A673 (cell line): ENCODE measurements at regions not wholly inside any gene's neighbourhood (a gene's known extent, or its start where the extent isn't known, plus 50 kb on each side); places are given as distances from the start of the nearest gene placed in this dataset.

Experiments used
- BruUV-seq: library from RNA; stranded (reverse); fragments of 400-500 nt; replicated peaks from 2 replicates; lab custom pipeline; 2021; lab: Mats Ljungman, UMichigan
- CTCF ChIA-PET: fragments of 300-600 bp; sonication (Branson Sonifier 250); formaldehyde crosslinking; loops from one replicate; lab custom pipeline; 2022; ENCODE audit warnings: antibody characterized with exemption; lab: Charles Lee
- POLR2A ChIA-PET: fragments of 300-600 bp; sonication (Branson Sonifier 250); formaldehyde crosslinking; loops from one replicate; lab custom pipeline; 2022; ENCODE audit warnings: antibody characterized with exemption; ENCODE audit not compliant: low non-redundant PET; lab: Charles Lee
- DNase-seq: peaks from one replicate; pipeline ENCODE4 v3.0.0-alpha.2; 2015; ENCODE audit warnings: low spot score
- H3K27ac ChIP-seq: fragments of 200-600 bp; sonication (generic); 2 replicates; pipeline ENCODE4 v1.5.1; 2016; ENCODE audit warnings: mixed run types, low read depth, mild to moderate bottlenecking, mixed read lengths, antibody characterized with exemption, low read length; ENCODE audit not compliant: poor library complexity, severe bottlenecking
- H3K27me3 ChIP-seq: fragments of 200-600 bp; sonication (generic); replicated peaks from 2 replicates; pipeline ENCODE4 v1.6.1; 2017; ENCODE audit warnings: mixed run types, low read depth, mild to moderate bottlenecking, mixed read lengths, antibody characterized with exemption, low read length; ENCODE audit not compliant: insufficient read depth, poor library complexity
- H3K36me3 ChIP-seq: fragments of 200-600 bp; sonication (generic); 2 replicates; pipeline ENCODE4 v1.6.1; 2016; ENCODE audit warnings: mixed run types, mild to moderate bottlenecking, mixed read lengths, antibody characterized with exemption, low read length; ENCODE audit not compliant: insufficient read depth, poor library complexity, severe bottlenecking
- H3K4me1 ChIP-seq: fragments of 200-600 bp; sonication (generic); 2 replicates; pipeline ENCODE4 v1.6.1; 2017; ENCODE audit warnings: mixed run types, mild to moderate bottlenecking, mixed read lengths, antibody characterized with exemption, low read length; ENCODE audit not compliant: insufficient read depth, poor library complexity, severe bottlenecking
- H3K4me3 ChIP-seq: fragments of 200-600 bp; sonication (generic); 2 replicates; pipeline ENCODE4 v1.5.1; 2016; ENCODE audit warnings: low read depth, mixed run types, mild to moderate bottlenecking, mixed read lengths, low read length; ENCODE audit not compliant: poor library complexity, severe bottlenecking
- H3K9me3 ChIP-seq: fragments of 200-600 bp; sonication (generic); 2 replicates; pipeline ENCODE4 v1.6.1; 2016; ENCODE audit warnings: mixed run types, low read depth, mild to moderate bottlenecking, mixed read lengths, antibody characterized with exemption, low read length; ENCODE audit not compliant: poor library complexity, severe bottlenecking
- EZH2 ChIP-seq: fragments of 200-600 bp; sonication (generic); IDR thresholded peaks from 2 replicates; pipeline ENCODE4 v1.6.1; 2017; ENCODE audit warnings: borderline replicate concordance, low read depth, mild to moderate bottlenecking, mixed read lengths, antibody characterized with exemption, low read length; ENCODE audit not compliant: poor library complexity, severe bottlenecking
- intact Hi-C: fragments of 100-400 bp; cut with micrococcal nuclease; formaldehyde crosslinking; loops from one replicate; pipeline ENCODE4 v1.10.0; 2022; ENCODE audit not compliant: unreplicated experiment
- TF ChIP-seq, protein P1 (sequence below): fragments of 300-800, 200-600 bp; sonication (generic); conservative IDR thresholded peaks from 2 replicates; pipeline ENCODE4 v1.5.1; 2017; ENCODE audit warnings: low read depth, mild to moderate bottlenecking, antibody characterized with exemption, low read length, moderate library complexity, mixed read lengths

DNA sequence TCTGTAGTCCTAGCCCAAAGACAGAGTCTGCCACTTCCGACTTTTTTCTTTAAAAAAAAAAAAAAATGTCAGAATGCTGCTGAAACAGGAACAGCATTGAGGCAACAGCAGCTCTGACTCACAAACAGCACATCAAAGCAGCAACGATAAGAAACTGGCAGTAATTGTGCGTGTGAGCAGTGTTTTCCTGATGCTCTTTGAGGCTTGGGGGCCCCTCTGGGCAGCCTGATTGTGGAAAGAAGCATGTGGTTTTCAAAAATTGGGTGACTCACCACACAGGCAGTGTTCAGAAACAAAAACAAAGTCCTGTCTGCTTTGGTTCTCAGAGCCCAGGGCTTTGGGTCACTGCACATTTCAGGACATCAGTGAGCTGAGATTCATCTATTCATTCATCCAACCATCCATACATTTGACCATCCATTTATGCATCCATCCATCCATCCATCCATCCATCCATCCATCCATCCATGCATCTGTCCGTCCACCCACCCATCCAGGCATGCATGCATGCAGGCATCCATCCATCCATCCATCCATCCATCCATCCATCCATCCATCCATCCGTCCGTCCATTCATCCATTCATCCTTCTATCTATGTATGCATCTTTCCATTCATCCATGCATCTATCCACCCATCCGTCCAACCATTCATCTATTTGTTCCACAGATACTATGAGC is 308.4 kb downstream of the RPLP1 start:
- Histone ChIP-seq H3K4me1 (no peaks in the 10 kb centered on the region), H3K27ac (no peak overlapping the region), H3K9me3 (no peaks in the 10 kb centered on the region), H3K36me3 (no peaks in the 10 kb centered on the region), H3K4me3 (no peak overlapping the region), H3K27me3 (no peaks in the 10 kb centered on the region)
- no peak for TF ChIP-seq EZH2
- TF ChIP-seq, protein P1, sequence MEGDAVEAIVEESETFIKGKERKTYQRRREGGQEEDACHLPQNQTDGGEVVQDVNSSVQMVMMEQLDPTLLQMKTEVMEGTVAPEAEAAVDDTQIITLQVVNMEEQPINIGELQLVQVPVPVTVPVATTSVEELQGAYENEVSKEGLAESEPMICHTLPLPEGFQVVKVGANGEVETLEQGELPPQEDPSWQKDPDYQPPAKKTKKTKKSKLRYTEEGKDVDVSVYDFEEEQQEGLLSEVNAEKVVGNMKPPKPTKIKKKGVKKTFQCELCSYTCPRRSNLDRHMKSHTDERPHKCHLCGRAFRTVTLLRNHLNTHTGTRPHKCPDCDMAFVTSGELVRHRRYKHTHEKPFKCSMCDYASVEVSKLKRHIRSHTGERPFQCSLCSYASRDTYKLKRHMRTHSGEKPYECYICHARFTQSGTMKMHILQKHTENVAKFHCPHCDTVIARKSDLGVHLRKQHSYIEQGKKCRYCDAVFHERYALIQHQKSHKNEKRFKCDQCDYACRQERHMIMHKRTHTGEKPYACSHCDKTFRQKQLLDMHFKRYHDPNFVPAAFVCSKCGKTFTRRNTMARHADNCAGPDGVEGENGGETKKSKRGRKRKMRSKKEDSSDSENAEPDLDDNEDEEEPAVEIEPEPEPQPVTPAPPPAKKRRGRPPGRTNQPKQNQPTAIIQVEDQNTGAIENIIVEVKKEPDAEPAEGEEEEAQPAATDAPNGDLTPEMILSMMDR, result no peak
- DNase-seq, result peak; percentile 8
- ChIA-PET CTCF (no interaction called here), POLR2A (no interaction called here)
- intact Hi-C loops, result no loop called here
- no TSS peak for BruUV-seq

DNA sequence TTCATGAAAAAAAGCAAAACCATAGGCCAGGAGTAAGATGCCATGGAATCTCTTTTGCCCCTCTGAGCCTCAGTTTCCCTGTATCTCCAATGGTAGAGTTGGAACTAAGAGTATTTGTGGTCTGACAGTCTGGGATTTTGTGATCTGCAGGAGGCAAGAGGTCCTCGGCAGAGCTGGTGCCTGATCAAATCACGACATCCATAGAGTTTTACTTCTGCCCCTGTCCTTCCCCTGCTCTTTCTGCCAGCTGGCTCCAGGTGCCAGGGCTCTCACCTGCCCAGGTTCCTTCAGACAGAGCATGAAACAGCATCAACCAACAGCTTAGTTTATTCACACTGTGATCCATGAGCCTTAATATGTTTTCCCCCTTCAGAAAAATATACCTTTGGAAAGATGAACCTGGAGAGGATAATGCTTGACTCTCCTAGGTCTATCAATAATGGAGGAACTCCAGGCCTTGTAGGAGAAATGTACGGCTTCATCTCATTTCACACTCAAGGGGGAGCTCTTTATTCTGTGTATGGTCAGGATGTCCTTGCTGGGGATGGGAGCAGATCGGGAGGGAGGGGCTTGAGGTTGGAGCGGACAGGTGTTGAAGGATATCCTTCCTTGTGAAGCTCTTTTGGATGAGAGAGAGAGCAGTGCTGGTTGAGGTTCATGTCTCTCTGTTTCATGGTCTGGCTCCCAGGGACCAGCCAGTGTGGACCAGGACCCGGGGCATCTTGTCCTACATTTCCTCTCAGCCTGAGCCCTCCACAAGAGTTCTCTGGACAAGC is 309.9 kb downstream of the RPLP1 start:
- TF ChIP-seq, protein P1, result peak; percentile 57
- no peak for TF ChIP-seq EZH2
- no peak overlapping the region for H3K27ac ChIP-seq
- ChIA-PET CTCF (no interaction called here), POLR2A (no interaction called here)
- peaks cover 3% of the 10 kb centered on the region for H3K27me3 ChIP-seq
- BruUV-seq, result no TSS peak
- peak; percentile 29 for DNase-seq
- H3K4me1 ChIP-seq, result no peaks in the 10 kb centered on the region
- H3K4me3 ChIP-seq, result no peak overlapping the region
- intact Hi-C loops, result no loop called here
- H3K9me3 ChIP-seq, result no peaks in the 10 kb centered on the region
- no peaks in the 10 kb centered on the region for H3K36me3 ChIP-seq

DNA sequence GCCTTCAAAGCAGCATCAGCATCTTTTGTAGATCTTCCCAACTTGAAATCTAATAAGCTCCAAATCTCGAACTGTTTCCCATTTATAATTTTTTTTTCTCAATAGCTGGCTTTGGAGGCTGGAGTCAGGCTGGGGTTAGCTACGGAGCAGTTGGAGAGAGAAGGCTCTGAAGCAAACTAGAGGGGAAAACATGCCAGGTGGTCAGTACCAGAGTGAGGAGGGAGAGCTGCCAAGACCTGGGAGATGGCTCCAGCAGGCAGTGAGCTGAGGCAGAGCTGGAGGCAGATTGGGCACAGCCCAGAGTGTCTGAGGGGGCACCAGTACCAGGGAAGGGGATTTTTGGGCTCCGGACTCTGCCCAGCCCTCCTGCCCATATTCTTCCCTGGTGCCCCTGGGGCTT is 311.2 kb downstream of the RPLP1 start:
- H3K9me3 ChIP-seq, result no peaks in the 10 kb centered on the region
- H3K4me1 ChIP-seq, result no peaks in the 10 kb centered on the region
- intact Hi-C loops, result no loop called here
- no peak for DNase-seq
- peaks cover 3% of the 10 kb centered on the region for H3K27me3 ChIP-seq
- no peak overlapping the region for H3K4me3 ChIP-seq
- no peak overlapping the region for H3K27ac ChIP-seq
- no peaks in the 10 kb centered on the region for H3K36me3 ChIP-seq
- CTCF ChIA-PET, result no interaction called here
- no peak for TF ChIP-seq EZH2
- TF ChIP-seq, protein P1, result no peak
- POLR2A ChIA-PET, result no interaction called here
- BruUV-seq, result no TSS peak
